Activated gamma-delta T cell (primary cell): ENCODE measurements at regions not wholly inside any gene's neighbourhood (a gene's known extent, or its start where the extent isn't known, plus 50 kb on each side); places are given as distances from the start of the nearest gene placed in this dataset.
"Not testable (repeated sequence)": the region's sequence is repeated elsewhere in the genome, so short reads cannot be mapped to it uniquely, and the experiment has no call there.

Source experiments
- DNase-seq: peaks from one replicate; lab custom pipeline; 2025; lab: John Stamatoyannopoulos, UW

GRCh38 chr5:6110441-6111005, 267.8 kb downstream of the MED10 start:
- no peak for DNase-seq

GRCh38 chr5:6108981-6109825, 269.1 kb downstream of the MED10 start:
- DNase-seq, result no peak

GRCh38 chr5:6108540-6108848, 269.9 kb downstream of the MED10 start:
- DNase-seq, result no peak

- DNase-seq, result no peak
These were observed 270.4 kb downstream of the MED10 start for GRCh38 chr5:6107675-6108539.

GRCh38 chr5:6106756-6107155, 271.6 kb downstream of the MED10 start:
- DNase-seq, result no peak

- DNase-seq, result no peak
These were observed 273.0 kb downstream of the MED10 start for GRCh38 chr5:6105320-6105719.

- no peak for DNase-seq
These were observed 282.2 kb downstream of the MED10 start for GRCh38 chr5:6096101-6096500.

- not testable (repeated sequence) for DNase-seq
These were observed 284.2 kb downstream of the MED10 start for GRCh38 chr5:6094180-6094579.

- DNase-seq, result no peak
These were observed 287.5 kb downstream of the MED10 start for GRCh38 chr5:6090838-6091237.

GRCh38 chr5:6090079-6090654, 288.2 kb downstream of the MED10 start:
- no peak for DNase-seq

- DNase-seq, result no peak
These were observed 289.6 kb downstream of the MED10 start for GRCh38 chr5:6088706-6089105.

- no peak for DNase-seq
These were observed 290.8 kb downstream of the MED10 start for GRCh38 chr5:6087576-6087975.

- no peak for DNase-seq
These were observed 291.5 kb downstream of the MED10 start for GRCh38 chr5:6086871-6087270.

GRCh38 chr5:6085341-6085860, 292.9 kb downstream of the MED10 start:
- DNase-seq, result no peak

- DNase-seq, result no peak
These were observed 293.5 kb downstream of the MED10 start for GRCh38 chr5:6084836-6085235.

- DNase-seq, result no peak
These were observed 294.0 kb downstream of the MED10 start for GRCh38 chr5:6084376-6084775.

- DNase-seq, result no peak
These were observed 294.9 kb downstream of the MED10 start for GRCh38 chr5:6083311-6083978.

- DNase-seq, result no peak
These were observed 295.7 kb downstream of the MED10 start for GRCh38 chr5:6082685-6083084.

GRCh38 chr5:6081727-6082210, 296.6 kb downstream of the MED10 start:
- no peak for DNase-seq

GRCh38 chr5:6080930-6081726, 297.2 kb downstream of the MED10 start:
- no peak for DNase-seq

GRCh38 chr5:6080436-6080835, 297.9 kb downstream of the MED10 start:
- DNase-seq, result no peak
